ENCODE measurements at regions not wholly inside any gene's neighbourhood (a gene's known extent, or its start where the extent isn't known, plus 50 kb on each side); places are given as distances from the start of the nearest gene placed in this dataset.

DNA sequence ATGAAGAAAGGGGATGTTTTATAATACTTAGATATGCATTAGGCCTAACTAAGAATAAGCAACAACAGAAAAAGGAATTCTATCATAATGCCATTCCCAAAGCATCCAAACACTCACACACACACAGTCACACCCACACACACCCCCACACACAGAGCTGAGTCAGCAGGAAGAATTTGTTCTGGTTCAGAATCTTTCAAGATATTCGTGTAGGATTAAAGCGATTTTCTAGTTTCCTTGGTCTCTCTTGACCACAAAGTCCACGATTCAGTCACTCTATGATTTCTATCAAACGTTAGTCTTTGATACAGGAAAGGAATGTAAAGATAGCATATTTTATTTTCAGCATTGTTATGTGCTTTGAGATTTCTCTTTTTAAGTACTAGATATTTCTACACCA is 382.6 kb upstream of the DCN start:
- DNase-seq, result no peak

DNA sequence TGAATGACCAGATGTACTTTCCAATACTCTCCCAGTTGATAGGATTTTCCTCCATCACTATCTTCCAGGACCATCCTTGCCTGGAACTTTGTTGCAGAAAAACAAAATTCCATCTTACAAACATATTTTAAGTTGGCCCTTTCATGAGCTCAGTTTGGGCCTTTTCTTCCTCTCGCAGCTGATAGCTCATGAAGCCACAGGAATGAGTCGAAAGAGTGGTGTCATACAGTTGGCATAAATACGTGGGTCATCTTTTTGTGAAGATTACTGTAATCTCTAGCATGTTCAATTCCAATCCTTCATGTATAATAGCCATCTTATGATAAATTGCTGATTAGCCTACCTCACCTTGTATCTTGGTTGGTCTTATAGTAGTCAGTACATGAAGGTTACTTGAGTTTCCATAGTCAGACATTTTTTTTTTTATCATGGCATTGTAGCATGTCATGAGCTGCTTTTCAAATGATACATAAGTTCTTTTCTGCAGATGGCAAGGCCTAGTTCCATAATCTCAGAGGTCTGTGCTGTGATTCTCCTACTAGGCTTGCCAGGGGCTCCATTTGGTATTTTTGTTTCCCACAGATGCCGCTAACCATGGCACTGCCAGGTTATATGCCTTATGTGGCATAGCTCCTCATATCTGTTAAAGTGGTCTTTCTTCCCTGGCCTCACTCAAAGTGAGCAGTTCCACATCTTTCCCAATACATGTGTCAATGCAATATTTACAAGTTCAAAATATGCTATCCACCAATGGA is 380.6 kb upstream of the DCN start:
- no peak for DNase-seq

DNA sequence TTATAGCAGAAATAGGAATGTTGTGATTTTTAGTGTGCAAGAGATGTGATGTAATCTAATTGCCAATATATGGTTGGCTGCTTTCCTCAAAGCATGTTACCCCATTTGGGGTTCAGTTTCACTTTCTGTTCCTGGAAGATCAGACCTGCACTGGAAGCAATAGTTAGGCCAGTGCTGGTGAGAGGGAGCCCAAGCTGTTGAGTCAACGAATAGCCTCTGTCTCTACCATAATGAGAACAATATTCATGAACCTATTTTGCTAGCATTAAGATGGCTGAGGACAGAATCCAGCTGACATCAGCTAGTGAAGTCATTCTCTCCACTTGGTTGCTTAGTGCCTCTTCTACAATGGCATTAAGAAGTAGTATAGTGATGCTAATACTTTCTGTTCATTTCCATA is 379.9 kb upstream of the DCN start:
- DNase-seq, result no peak

DNA sequence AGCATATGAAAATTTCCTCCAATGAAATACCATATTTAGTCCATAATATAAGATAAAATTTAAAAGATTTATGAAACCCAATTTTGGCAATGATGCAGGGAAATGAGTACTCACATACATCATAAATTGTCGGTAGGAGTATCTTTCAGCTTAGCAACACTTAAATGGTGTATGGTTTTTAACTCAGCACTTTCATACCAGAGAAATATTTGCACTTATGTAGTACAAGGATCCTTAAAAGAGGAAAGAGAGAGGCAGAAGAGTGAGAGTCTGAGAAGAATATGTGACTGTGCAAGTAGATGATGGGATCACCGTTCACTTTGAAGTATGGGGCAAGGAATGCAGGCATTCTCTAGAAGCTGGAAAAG is 379.3 kb upstream of the DCN start:
- DNase-seq, result no peak

DNA sequence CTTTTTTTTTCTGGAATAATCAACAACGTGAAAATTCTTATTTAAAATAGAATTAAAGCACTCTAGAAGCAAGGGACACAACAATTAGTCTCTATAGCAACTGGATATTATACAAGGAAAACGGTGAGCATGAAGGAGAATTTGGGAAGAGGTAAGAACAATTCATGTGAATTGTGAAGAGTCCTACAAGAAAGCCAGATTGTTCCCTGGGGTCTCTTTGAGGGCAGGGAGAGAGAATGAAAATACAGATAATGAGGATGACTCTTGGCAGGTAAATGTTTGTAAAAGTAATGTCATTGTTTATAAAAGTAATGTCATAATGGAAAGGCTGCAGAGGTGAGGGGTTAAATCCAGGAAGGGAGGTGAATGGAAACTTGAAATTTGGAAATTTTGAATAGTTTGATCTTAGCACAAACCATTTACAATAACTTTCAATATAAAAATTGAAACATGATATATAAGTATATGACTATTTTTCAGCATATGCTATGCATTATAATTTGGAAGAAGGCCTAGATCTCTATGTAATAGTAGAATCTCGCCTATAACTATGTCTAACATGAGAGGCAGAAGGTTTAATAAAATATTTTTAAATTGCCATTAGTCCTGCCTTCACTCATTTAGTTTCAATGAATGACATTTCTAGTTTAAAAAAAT is 378.8 kb upstream of the DCN start:
- DNase-seq, result no peak

DNA sequence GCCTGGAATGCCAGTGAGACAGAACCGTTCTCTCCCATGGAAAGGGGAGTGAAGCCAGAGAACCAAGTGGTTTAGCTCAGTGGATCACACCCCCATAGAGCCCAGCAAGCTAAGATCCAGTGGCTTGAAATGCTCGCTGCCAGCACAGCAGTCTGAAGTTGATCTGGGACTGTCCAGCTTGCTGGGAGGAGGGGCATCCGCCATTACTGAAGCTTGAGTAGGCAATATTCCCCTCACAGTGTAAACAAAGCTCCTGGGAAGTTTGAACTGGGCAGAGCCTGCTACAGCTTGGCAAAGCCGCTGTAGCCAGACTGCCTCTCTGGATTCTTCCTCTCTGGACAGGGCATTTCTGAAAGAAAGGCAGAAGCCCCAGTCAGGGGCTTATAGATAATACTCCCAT is 374.3 kb upstream of the DCN start:
- DNase-seq, result no peak

DNA sequence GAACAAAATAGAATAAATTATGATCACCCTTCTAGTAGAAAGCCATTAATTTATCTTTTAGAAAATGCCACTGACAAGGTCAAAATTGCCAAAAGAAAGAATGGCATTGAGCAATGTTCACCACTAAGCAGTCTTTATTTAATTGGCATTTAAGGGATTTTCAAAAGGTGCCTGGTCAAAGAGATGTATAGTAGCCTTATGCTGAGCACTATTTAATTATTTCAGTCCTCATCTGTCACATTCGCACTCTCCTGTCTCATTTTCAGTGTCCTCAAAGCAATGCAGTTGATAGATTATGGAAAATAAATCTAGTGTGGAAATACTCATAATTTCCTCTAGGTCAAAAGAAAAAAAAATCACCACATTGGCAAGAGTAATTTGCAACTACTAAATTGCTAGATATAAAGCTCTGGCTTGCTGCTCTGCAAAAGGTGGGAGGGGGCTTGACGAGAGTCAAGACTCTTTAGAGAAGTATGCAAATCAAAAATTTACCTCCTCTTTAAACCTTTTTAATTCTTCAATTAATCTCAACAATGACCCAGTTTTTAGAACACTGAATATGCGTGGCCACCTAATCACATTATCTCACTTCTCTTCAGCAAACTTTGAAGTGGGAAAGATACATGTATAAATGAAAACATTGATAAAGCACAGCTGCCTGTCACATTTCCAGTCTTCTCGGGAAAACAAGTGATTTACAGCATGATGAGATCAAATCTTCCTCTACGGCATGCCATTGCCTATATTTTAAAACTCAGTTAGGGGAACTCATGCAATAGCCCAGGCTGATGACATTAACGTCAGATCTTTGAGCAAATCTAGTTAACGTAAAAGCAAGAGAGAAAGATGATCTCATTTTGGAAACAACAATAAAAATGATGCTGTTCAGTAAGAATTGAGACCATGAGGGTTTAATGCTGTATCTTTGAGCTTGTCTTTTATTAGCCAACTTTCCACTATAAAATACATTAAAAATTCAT is 373.1 kb upstream of the DCN start:
- no peak for DNase-seq

DNA sequence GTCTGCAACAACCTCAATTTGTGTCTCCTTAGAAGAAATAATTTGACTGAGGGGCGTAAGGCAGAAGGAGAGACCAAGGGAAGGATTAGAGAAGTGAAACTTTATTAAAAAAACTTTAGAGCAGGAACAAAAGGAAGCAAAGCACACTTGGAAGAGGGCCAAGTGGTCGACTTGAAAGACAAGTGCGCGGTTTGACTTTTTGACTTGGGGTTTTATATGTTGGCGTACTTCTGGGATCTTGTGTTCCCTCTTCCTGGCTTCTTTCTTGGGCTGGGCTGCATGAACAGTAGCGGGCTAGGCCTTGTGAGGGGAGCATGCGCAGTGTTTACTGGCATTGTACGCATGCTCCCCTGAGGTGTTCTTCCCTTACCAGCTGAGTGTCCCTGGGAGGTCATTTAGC is 369.3 kb upstream of the DCN start:
- no peak for DNase-seq

DNA sequence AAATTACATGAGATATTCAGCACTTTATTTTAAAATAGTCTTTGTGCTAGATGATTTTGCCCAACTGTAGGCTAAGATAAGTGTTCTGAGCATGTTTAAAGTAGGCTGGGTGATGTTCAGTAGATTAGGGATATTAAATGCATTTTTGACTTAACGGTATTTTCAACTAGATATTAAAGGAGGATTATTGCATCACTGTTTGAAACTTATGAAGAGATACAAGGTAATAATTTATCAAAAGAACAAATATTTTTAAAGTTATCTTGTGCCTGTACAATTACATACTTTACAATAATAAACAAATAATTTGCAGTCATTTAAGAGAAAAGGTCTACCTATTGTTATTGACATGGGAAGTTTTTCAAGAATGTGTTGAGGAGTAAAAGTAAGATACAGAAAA is 368.6 kb upstream of the DCN start:
- DNase-seq, result no peak

DNA sequence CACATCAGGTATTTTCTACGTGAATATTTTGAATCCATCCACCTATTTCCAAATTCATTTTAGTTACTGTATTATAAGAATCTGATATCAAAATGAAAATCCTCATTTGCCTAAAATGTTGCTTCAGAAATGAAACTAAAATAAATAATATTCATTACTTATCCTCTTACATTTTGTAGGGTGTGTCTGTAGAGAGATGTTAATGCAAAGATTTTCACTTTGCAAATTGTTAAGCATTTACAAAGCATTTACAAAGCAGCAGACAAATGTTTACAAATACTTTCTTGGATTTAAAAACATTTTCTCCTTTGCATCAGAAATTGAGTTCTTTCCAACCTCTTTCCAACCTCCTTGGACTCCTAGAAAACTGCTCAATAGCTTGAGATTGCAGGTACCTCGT is 360.0 kb upstream of the DCN start:
- DNase-seq, result no peak

DNA sequence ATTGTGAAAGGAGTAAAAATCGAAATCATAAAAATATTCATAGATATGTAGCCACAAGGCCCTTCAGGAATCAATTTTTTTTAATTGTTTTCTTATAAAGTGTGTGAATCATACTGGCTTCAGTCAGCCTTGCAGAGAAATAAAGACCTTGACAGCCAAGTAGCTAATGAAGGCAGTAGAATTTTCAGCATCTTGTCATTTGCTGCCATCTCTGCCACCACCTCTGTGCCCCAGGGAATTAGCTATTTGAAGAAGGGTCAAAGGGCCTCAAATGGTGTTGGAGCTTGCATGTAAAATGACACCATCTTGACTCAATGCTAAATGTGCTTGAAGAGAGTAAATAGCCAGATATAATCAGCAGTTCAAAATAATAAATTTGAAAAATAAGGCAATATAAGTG is 359.4 kb upstream of the DCN start:
- no peak for DNase-seq

DNA sequence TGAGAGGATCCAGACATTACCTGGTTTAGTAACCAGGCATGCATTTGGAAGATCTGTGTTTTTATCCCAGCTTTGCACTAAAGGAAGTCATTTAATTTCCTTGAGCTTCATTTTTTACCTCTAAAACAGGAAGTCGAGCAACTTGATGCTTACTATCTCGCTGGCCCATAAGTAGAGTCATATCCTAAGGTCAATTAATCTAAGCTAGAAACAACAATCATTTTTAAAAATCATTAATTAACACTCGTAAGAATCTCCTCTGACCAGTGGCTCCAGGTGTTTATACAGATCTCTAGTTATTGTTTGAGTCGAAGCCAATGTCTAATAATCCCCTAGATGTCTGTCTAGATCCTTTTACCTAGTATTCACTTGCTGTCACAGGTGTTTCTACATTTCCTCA is 355.8 kb upstream of the DCN start:
- DNase-seq, result no peak

DNA sequence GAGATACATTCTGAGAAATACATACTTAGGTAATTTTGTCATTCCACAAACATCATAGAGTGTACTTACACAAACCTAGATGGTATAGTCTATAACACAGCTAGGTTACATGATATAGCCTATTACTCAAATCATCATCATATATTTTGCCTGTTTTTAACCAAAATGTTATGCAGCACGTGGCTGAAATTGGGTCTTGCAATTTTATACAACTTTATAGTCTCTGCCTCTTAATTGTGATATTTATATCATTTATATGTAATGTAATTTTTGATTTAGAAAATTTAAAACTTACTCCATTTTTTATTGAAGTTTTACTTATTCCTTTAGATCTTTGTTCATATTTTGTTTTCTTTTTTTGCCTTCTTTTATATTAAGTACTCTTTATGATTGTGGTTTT is 350.7 kb upstream of the DCN start:
- DNase-seq, result no peak

DNA sequence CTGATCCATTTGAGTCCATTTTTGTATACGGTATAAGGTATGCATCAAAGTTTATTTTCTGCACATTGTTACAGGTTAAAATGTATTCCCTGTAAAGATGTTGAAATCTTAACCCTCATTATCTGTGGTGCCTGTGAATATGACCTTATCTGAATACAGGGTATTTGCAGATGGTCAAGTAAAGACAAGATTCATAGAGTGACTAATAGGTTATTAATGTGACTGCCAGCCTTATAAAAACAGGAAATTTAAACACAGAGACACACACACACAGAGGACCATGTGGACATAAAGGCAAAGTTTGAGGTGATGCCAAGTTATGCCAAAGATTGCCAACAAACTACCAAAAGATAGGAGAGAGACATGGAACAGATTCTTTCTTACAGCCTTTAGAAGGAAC is 347.2 kb upstream of the DCN start:
- no peak for DNase-seq

DNA sequence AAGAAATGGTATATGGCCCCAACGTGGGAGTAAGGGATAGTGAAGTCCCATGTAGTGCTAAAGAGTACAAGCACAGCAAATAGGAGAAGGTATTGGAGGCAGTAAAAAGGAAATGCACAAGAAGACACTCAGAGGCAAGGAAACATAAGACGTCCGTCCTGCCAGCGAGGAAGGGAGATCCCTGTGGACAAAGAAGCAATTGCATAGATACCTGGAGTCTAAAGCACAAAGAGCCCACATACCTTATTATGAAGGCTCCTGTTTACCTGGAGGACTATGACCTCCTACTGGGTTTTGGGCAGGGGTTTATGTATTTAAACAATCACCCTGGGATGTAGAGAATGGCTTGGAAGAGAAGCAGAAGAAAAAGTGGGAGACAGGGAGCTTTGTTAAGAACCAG is 341.2 kb upstream of the DCN start:
- peak; percentile 32 for DNase-seq

DNA sequence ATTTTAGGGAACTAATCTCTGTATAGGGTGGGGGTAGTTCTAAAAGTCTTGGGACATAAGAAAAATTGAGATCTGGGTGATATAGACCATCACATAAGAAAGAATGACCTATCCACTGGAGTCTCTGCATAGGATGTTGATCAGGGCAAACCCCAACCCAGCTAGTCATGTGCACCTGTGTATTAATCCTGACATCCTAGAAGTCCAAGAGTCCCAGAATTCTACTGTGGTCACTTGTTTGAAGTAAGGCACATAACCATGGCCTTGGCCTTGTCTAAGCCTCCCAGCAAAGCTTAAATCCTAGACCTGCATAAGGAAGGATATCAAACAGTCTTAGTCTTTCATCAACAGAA is 334.1 kb upstream of the DCN start:
- no peak for DNase-seq

DNA sequence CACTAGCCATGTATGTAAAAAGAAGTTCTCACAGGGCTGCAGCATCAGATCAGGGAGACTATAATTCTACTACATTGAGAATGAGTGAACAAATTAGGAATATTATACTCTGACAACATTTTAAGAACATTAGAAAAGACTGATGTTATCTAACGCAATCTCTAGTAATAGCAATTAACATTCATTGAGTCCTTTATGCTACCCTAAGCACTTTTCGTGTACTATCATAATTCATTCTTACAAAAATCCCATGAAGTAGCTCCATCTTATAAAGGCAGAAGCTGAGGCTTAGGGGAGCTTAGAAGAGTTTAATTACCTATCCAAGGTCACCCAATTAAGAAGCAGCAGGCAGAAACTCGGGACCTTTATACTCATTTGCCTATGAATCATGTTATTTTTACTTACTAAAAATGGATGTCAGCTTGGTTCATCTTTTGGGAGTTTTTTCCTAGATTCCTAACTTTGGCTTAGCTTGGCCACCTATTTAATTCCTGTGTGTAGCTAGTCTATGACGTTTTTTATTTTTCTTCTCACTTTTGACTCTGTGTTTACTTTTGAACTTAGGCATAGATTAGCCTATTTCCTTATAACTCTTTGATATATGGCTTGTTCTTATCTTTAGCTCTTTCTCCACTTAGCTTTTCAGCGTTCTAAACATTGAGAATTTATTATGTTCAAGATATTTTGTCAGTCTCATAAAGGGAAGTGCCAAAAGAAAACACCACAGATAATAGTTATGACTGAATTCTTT is 333.5 kb upstream of the DCN start:
- no peak for DNase-seq

DNA sequence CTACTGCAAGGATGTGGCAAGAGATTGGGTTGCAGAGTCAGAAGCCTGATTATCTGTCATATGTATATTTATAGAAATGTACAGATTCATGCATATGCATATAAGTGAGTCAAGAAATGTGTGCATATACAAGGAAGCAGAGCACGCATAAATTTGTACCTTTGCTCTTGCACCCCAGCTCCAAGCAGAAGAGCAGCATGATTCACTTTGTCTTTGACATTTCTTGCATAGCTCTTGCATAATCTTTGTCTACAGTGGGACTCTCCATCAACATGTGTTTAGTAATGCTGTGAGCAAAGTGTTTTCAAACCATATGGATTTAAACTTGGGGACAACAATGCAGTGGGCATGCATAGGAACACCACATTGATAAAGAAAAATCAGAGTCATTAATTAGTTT is 330.7 kb upstream of the DCN start:
- no peak for DNase-seq

DNA sequence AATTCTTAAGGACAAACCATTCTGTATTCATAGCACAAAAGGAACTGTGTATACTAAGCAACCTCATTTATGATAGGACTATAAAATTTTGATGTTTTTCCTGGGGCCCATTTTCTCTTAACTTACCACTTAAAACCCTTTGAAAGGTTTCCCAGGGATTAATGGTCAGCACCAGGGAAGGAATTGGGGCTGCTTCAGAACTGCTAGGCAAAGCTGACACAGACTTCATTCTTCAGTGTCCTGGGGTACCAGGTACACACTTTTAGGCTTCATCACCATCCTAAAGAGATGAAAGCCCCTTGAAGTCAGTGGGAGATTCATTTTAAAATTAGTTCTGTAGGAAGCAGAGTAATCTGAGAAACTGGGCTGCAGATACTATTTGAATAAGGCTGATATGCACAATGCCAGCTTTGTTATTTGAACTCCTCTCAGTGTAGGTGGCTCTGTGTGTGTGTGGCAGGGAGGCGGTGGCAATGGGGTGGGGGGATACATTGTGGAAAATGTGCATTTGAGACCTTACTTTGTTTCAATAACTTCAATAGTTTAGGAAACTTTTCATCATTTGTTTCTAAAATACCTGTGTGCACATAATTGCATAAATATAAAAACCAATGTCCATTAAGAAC is 329.3 kb upstream of the DCN start:
- DNase-seq, result peak; percentile 66

DNA sequence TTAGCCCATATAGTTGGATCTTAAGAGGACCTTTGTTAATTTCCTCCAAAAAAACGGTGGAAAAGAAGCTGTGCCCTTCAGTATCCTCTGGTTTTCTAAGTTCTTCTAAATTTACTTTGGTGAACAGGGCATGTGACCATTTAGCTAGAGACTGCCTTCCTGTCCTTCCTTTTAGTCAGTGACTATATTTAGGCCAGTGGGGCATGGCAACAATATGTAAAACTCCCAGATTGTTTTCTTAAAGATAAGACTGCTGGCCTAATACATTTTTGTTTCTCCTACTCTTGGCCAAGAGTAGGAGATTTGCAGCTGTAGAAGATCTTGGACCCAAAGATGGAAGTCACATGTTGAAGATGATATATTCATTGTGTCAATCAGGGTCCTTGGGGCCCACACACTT is 325.1 kb upstream of the DCN start:
- peak; percentile 21 for DNase-seq

DNA sequence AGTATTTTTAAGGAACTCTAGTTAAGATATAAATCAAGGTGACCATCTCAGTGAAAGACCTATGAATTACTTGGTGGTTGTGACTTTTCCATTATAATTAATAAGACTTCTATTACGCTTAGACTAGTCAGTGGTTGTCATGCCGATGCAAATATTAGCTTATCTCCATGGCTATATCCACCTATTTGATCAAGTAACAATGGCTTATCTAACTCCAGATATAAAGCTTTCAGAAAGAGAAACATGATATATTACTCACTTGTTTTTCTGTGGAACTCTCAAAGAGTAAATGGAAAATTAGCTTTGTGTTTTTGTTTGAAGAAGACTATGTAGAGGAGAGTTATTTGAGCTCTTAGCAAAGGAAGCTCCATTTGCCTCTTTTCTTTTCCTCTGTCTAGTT is 323.8 kb upstream of the DCN start:
- DNase-seq, result peak; percentile 95

DNA sequence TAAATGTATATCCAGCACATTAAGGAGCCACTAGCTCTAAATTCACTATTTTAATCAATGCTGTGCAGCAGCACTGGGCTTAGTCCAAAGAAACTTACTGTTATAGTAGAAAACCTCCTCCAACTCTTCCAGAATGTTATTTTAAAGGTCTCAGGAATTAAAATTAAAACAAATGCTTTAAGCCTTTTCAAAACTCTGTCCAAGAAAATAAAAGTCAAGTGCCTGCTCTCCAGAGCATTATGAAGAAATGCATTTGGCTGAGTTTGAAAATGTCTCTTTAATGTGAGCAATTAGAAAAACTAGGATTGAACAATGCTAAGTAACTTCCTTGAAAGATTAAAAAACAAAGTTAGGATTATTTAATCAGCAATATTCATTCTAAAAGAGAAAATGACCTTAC is 322.4 kb upstream of the DCN start:
- no peak for DNase-seq

DNA sequence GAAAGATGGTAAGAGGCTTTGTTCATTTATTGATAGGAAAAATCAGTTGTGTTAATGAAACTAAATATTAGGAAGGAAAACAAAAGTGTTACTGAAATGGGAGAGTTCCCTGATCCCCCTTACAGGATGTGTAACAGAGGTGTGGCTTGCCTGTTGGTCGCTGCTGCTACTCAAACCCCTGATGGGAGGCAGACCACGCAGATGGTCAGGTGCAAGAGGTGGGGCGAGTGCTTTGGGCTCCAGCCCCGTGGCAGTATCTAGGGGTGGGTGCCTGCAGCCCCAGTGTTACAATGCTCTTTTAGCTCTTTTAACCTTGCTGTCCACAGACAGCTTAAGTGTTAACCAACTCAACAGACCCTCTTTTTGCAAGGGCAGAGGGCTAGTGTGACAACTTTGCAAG is 319.6 kb upstream of the DCN start:
- no peak for DNase-seq

Data from NCI-H146 (cell line).